IMR-90 (cell line): ENCODE measurements at regions not wholly inside any gene's neighbourhood (a gene's known extent, or its start where the extent isn't known, plus 50 kb on each side); places are given as distances from the start of the nearest gene placed in this dataset.

Experiments used
- CHD1 ChIP-seq: IDR thresholded peaks from 2 replicates; pipeline ENCODE4 v1.6.1; 2012; ENCODE audit warnings: low read depth, low read length, improper control_type of control experiment
- MAZ ChIP-seq: IDR thresholded peaks from 2 replicates; pipeline ENCODE4 v1.6.1; 2012; ENCODE audit warnings: low read depth, mild to moderate bottlenecking, low read length, improper control_type of control experiment, moderate library complexity, borderline replicate concordance
- MXI1 ChIP-seq: IDR thresholded peaks from 2 replicates; pipeline ENCODE4 v1.6.1; 2012; ENCODE audit warnings: low read depth, mild to moderate bottlenecking, low read length, moderate library complexity, borderline replicate concordance
- POLR2A ChIP-seq: IDR thresholded peaks from 2 replicates; pipeline ENCODE4 v1.6.1; 2012; ENCODE audit warnings: mild to moderate bottlenecking, low read depth, low read length
- RCOR1 ChIP-seq: IDR thresholded peaks from 2 replicates; pipeline ENCODE4 v1.6.1; 2012; ENCODE audit warnings: mild to moderate bottlenecking, low read length, improper control_type of control experiment; ENCODE audit not compliant: insufficient replicate concordance
- RFX5 ChIP-seq: IDR thresholded peaks from 2 replicates; pipeline ENCODE4 v1.8.0; 2012; ENCODE audit warnings: low read depth, mild to moderate bottlenecking, low read length, moderate library complexity
- TF ChIP-seq, protein P1 (sequence below): conservative IDR thresholded peaks from 2 replicates; pipeline ENCODE4 v1.5.1; 2012; ENCODE audit warnings: mild to moderate bottlenecking, low read depth, low read length, improper control_type of control experiment

GRCh38 chr6:819122-819521, 126.2 kb upstream of the EXOC2 start:
- TF ChIP-seq, protein P1, sequence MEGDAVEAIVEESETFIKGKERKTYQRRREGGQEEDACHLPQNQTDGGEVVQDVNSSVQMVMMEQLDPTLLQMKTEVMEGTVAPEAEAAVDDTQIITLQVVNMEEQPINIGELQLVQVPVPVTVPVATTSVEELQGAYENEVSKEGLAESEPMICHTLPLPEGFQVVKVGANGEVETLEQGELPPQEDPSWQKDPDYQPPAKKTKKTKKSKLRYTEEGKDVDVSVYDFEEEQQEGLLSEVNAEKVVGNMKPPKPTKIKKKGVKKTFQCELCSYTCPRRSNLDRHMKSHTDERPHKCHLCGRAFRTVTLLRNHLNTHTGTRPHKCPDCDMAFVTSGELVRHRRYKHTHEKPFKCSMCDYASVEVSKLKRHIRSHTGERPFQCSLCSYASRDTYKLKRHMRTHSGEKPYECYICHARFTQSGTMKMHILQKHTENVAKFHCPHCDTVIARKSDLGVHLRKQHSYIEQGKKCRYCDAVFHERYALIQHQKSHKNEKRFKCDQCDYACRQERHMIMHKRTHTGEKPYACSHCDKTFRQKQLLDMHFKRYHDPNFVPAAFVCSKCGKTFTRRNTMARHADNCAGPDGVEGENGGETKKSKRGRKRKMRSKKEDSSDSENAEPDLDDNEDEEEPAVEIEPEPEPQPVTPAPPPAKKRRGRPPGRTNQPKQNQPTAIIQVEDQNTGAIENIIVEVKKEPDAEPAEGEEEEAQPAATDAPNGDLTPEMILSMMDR: no peak
- TF ChIP-seq MAZ: no peak
- TF ChIP-seq POLR2A: no peak
- TF ChIP-seq MXI1: no peak
- no peak for TF ChIP-seq CHD1
- no peak for TF ChIP-seq RFX5
- no peak for TF ChIP-seq RCOR1
